H1 (cell line): ENCODE measurements at regions not wholly inside any gene's neighbourhood (a gene's known extent, or its start where the extent isn't known, plus 50 kb on each side); places are given as distances from the start of the nearest gene placed in this dataset.

Source experiments
- CTCF ChIA-PET: fragments of 300-600 bp; sonication (Branson Sonifier 250); formaldehyde crosslinking; loops from one replicate; lab custom pipeline; 2021; ENCODE audit not compliant: partially characterized antibody; lab: Charles Lee
- POLR2A ChIA-PET: fragments of 300-600 bp; sonication (Branson Sonifier 250); formaldehyde crosslinking; loops from one replicate; lab custom pipeline; 2021; ENCODE audit warnings: inconsistent platforms; ENCODE audit not compliant: partially characterized antibody; lab: Charles Lee
- DNase-seq, 2 experiments: peaks; one replicate each; pipeline versions ENCODE4 v3.0.0 to v3.0.0-alpha.2; 2010 to 2022; ENCODE audit warnings: low spot score in 2 of 2, low read depth in 1 of 2, mixed read lengths in 1 of 2
- FAIRE-seq: peaks from 2 replicates; lab custom pipeline; 2011; peaks lifted over from hg19 to GRCh38; lab: Jason Lieb, UNC
- H2AFZ ChIP-seq: 2 replicates; pipeline ENCODE4 v1.8.1; 2012; ENCODE audit warnings: low read length, inconsistent platforms
- H2AK5ac ChIP-seq: 2 replicates; pipeline ENCODE4 v1.6.1; 2013; ENCODE audit warnings: low read depth, low read length
- H2BK120ac ChIP-seq: replicated peaks from 2 replicates; pipeline ENCODE3; 2013; ENCODE audit warnings: low read depth, low read length, inconsistent platforms
- H2BK12ac ChIP-seq: 2 replicates; pipeline ENCODE4 v1.6.1; 2013; ENCODE audit warnings: low read depth, low read length
- H2BK15ac ChIP-seq: 2 replicates; pipeline ENCODE4 v1.6.1; 2013; ENCODE audit warnings: low read length
- H2BK20ac ChIP-seq: 2 replicates; pipeline ENCODE4 v1.6.1; 2013; ENCODE audit warnings: low read length
- H2BK5ac ChIP-seq: 2 replicates; pipeline ENCODE4 v1.6.1; 2013; ENCODE audit warnings: low read depth, low read length
- H3K14ac ChIP-seq: 2 replicates; pipeline ENCODE4 v1.6.1; 2013; ENCODE audit warnings: inconsistent platforms; ENCODE audit not compliant: insufficient read length
- H3K18ac ChIP-seq: 2 replicates; pipeline ENCODE4 v1.6.1; 2013; ENCODE audit warnings: low read length; ENCODE audit errors: extremely low read depth
- H3K23ac ChIP-seq: 2 replicates; pipeline ENCODE4 v1.6.1; 2013; ENCODE audit warnings: inconsistent platforms; ENCODE audit not compliant: insufficient read length
- H3K23me2 ChIP-seq: 2 replicates; pipeline ENCODE4 v1.6.1; 2013; ENCODE audit warnings: low read depth, low read length
- H3K27ac ChIP-seq: 2 replicates; pipeline ENCODE4 v1.6.1; 2011; ENCODE audit warnings: low read depth, low read length, inconsistent platforms
- H3K27me3 ChIP-seq, 4 experiments: replicated peaks in 1 of 4; 1 replicate in 1 of 4; 2 replicates in 3 of 4; pipeline versions ENCODE4 v1.6.1 to v1.8.1; 2011 to 2013; ENCODE audit warnings: low read length in 3 of 4, mild to moderate bottlenecking in 3 of 4, inconsistent platforms in 2 of 4, mixed read lengths in 2 of 4, moderate library complexity in 1 of 4; ENCODE audit not compliant: control insufficient read depth in 3 of 4, insufficient read depth in 3 of 4; ENCODE audit errors: extremely low read depth in 1 of 4
- H3K36me3 ChIP-seq, 4 experiments: 2 replicates each; pipeline versions ENCODE4 v1.6.1 to v1.8.1; 2011 to 2013; ENCODE audit warnings: mild to moderate bottlenecking in 4 of 4, low read length in 3 of 4, moderate library complexity in 2 of 4, control low read depth in 1 of 4, inconsistent platforms in 1 of 4; ENCODE audit not compliant: insufficient read depth in 4 of 4, control insufficient read depth in 2 of 4
- H3K4ac ChIP-seq: replicated peaks from 2 replicates; pipeline ENCODE3; 2013; ENCODE audit warnings: low read length, low read depth, mixed read lengths, inconsistent platforms; ENCODE audit not compliant: insufficient read length
- H3K4me1 ChIP-seq, 4 experiments: replicated peaks in 1 of 4; 1 replicate in 1 of 4; 2 replicates in 3 of 4; pipeline versions ENCODE4 v1.6.1 to v1.8.1; 2011 to 2013; ENCODE audit warnings: low read length in 3 of 4, inconsistent platforms in 2 of 4, mixed read lengths in 1 of 4; ENCODE audit not compliant: insufficient read depth in 4 of 4, control insufficient read depth in 3 of 4
- H3K4me2 ChIP-seq, 2 experiments: 2 replicates each; pipeline versions ENCODE4 v1.6.1 to v1.8.1; 2011 to 2013; ENCODE audit warnings: low read depth in 2 of 2, low read length in 2 of 2, control low read depth in 1 of 2, inconsistent platforms in 1 of 2, mild to moderate bottlenecking in 1 of 2; ENCODE audit not compliant: insufficient read depth in 1 of 2
- H3K4me3 ChIP-seq, 4 experiments: fragments of 200-600, 300-600 bp in 1 of 4; sonication (generic), shearing (Covaris generic), sonication (Bioruptor Twin) in 1 of 4; 2 replicates each; pipeline versions ENCODE4 v1.5.1 to v1.8.1; 2011 to 2016; ENCODE audit warnings: low read length in 4 of 4, low read depth in 3 of 4, control low read depth in 2 of 4, inconsistent platforms in 2 of 4, mild to moderate bottlenecking in 2 of 4, mixed read lengths in 1 of 4, moderate library complexity in 1 of 4; ENCODE audit not compliant: insufficient read depth in 2 of 4; ENCODE audit errors: extremely low read depth in 1 of 4
- H3K56ac ChIP-seq: replicated peaks from 2 replicates; pipeline ENCODE3; 2013; ENCODE audit warnings: low read depth, mild to moderate bottlenecking, mixed read lengths, low read length, inconsistent platforms; ENCODE audit not compliant: insufficient read length
- H3K79me1 ChIP-seq: 2 replicates; pipeline ENCODE4 v1.6.1; 2013; ENCODE audit warnings: low read depth, low read length, control low read depth
- H3K79me2 ChIP-seq, 2 experiments: 2 replicates each; pipeline versions ENCODE4 v1.6.1 to v1.8.1; 2012 to 2013; ENCODE audit warnings: low read length in 2 of 2, mild to moderate bottlenecking in 2 of 2, inconsistent platforms in 1 of 2; ENCODE audit not compliant: insufficient read depth in 2 of 2, control insufficient read depth in 1 of 2
- H3K9ac ChIP-seq, 4 experiments: replicated peaks in 1 of 4; 1 replicate in 1 of 4; 2 replicates in 3 of 4; pipeline versions ENCODE4 v1.6.1 to v1.8.1; 2011 to 2013; ENCODE audit warnings: low read depth in 3 of 4, low read length in 3 of 4, control low read depth in 2 of 4, mild to moderate bottlenecking in 2 of 4, moderate library complexity in 2 of 4, inconsistent platforms in 1 of 4; ENCODE audit errors: extremely low read depth in 1 of 4
- H3K9me3 ChIP-seq, 2 experiments: 2 replicates each; pipeline versions ENCODE4 v1.6.1 to v1.8.1; 2012 to 2013; ENCODE audit warnings: mild to moderate bottlenecking in 2 of 2, moderate library complexity in 2 of 2, control low read depth in 1 of 2, inconsistent platforms in 1 of 2, low read depth in 1 of 2, low read length in 1 of 2, mixed read lengths in 1 of 2; ENCODE audit not compliant: insufficient read depth in 2 of 2
- H4K20me1 ChIP-seq, 2 experiments: replicated peaks in 1 of 2; 2 replicates each; pipeline versions ENCODE3 to v1.8.1; 2011 to 2013; ENCODE audit warnings: inconsistent platforms in 2 of 2, low read length in 2 of 2, mild to moderate bottlenecking in 1 of 2; ENCODE audit not compliant: insufficient read depth in 2 of 2, control insufficient read depth in 1 of 2
- H4K5ac ChIP-seq: 2 replicates; pipeline ENCODE4 v1.6.1; 2013; ENCODE audit warnings: low read length, low read depth, mixed read lengths, inconsistent platforms; ENCODE audit not compliant: insufficient read length
- H4K8ac ChIP-seq: 2 replicates; pipeline ENCODE4 v1.8.0; 2013; ENCODE audit warnings: mild to moderate bottlenecking, moderate library complexity, low read length, inconsistent platforms; ENCODE audit not compliant: insufficient read depth; ENCODE audit errors: extremely low read depth
- H4K91ac ChIP-seq: replicated peaks from 2 replicates; pipeline ENCODE3; 2013; ENCODE audit warnings: low read length, mixed read lengths, inconsistent platforms; ENCODE audit not compliant: insufficient read length
- BRCA1 ChIP-seq: IDR thresholded peaks from 2 replicates; pipeline ENCODE4 v1.6.1; 2012; ENCODE audit warnings: low read depth, low read length, improper control_type of control experiment
- CBX8 ChIP-seq: fragments of 300-800, 300-1000 bp; sonication (generic); IDR thresholded peaks from 2 replicates; pipeline ENCODE4 v1.7.1; 2016; ENCODE audit warnings: low read depth, low read length, borderline replicate concordance
- EP300 ChIP-seq, 2 experiments: IDR thresholded peaks; 1 replicate in 1 of 2; 2 replicates in 1 of 2; pipeline ENCODE4 v1.6.1; 2011 to 2012; ENCODE audit warnings: low read depth in 2 of 2, low read length in 2 of 2, mild to moderate bottlenecking in 2 of 2, borderline replicate concordance in 1 of 2, inconsistent platforms in 1 of 2, moderate library complexity in 1 of 2
- EZH2 ChIP-seq: fragments of 200-600 bp; sonication (generic); IDR thresholded peaks from 2 replicates; pipeline ENCODE4 v1.7.1; 2012; ENCODE audit warnings: low read depth, mild to moderate bottlenecking, moderate library complexity, low read length, inconsistent platforms; ENCODE audit not compliant: severe bottlenecking
- JUND ChIP-seq: IDR thresholded peaks from 2 replicates; pipeline ENCODE4 v1.6.1; 2011; ENCODE audit warnings: mild to moderate bottlenecking, improper control_type of control experiment, low read length
- KDM5A ChIP-seq: fragments of 200-600 bp; IDR thresholded peaks from 2 replicates; pipeline ENCODE4 v1.7.1; 2012; ENCODE audit warnings: mild to moderate bottlenecking, low read length, inconsistent platforms, mixed read lengths
- MAX ChIP-seq: IDR thresholded peaks from 2 replicates; pipeline ENCODE4 v1.6.1; 2012; ENCODE audit warnings: inconsistent platforms
- POLR2AphosphoS5 ChIP-seq: IDR thresholded peaks from 2 replicates; pipeline ENCODE4 v1.6.1; 2011; ENCODE audit warnings: low read depth, low read length
- RBBP5 ChIP-seq: IDR thresholded peaks from 2 replicates; pipeline ENCODE4 v1.7.1; 2012; ENCODE audit warnings: low read depth, mild to moderate bottlenecking, inconsistent platforms, low read length, moderate library complexity, borderline replicate concordance
- SIRT6 ChIP-seq: IDR thresholded peaks from one replicate; pipeline ENCODE4 v1.7.1; 2012; ENCODE audit warnings: low read length, inconsistent platforms
- SIX5 ChIP-seq: IDR thresholded peaks from 2 replicates; pipeline ENCODE4 v1.6.1; 2011; ENCODE audit warnings: mild to moderate bottlenecking, low read depth, low read length
- TAF7 ChIP-seq: optimal IDR thresholded peaks from 2 replicates; pipeline ENCODE3; 2011; ENCODE audit warnings: low read depth, mild to moderate bottlenecking, inconsistent platforms, low read length, moderate library complexity, borderline replicate concordance
- TBP ChIP-seq: IDR thresholded peaks from 2 replicates; pipeline ENCODE4 v1.6.1; 2011; ENCODE audit warnings: low read depth, low read length, improper control_type of control experiment
- USF2 ChIP-seq: IDR thresholded peaks from 2 replicates; pipeline ENCODE4 v1.6.1; 2011; ENCODE audit warnings: low read length, improper control_type of control experiment
- WGBS, 2 experiments: shearing (Covaris generic) in 1 of 2; methylation state at CpG; one replicate each; pipeline versions ENCODE4 v1.1.6 to v1.1.7; 2013 to 2015; ENCODE audit warnings: low lambda C conversion rate in 2 of 2, mixed read lengths in 2 of 2, inconsistent platforms in 1 of 2, low coverage in 1 of 2, missing lambda C conversion rate in 1 of 2; ENCODE audit not compliant: insufficient replicate concordance in 2 of 2, insufficient coverage in 1 of 2, insufficient read length in 1 of 2; ENCODE audit errors: extremely low coverage in 1 of 2, missing lambda C conversion rate in 1 of 2; 5-methylcytosine and 5-hydroxymethylcytosine counted together

GRCh38 chr4:138887341-138887740 lies 128.2 kb upstream of the NOCT start:
- Histone ChIP-seq H3K23ac (no peak overlapping the region), H3K79me2 (no peaks in the 10 kb centered on the region), H3K56ac (no peak overlapping the region), H3K9ac (no peak overlapping the region), H2AK5ac (no peak overlapping the region), H3K23me2 (no peaks in the 10 kb centered on the region), H3K36me3 (peaks cover 0 to 8% (median 0%) of the 10 kb centered on the region in 4 experiments; a peak in 1 of 8 replicates), H3K18ac (no peak overlapping the region), H3K27me3 (no peaks in the 10 kb centered on the region), H2BK15ac (no peak overlapping the region), H2BK5ac (no peak overlapping the region), H3K4me3 (no peak overlapping the region), H4K91ac (no peak overlapping the region), H4K8ac (no peak overlapping the region), H3K9me3 (peaks cover 11 to 17% of the 10 kb centered on the region in 2 experiments), H3K14ac (no peak overlapping the region), H4K5ac (no peak overlapping the region), H3K4me1 (peaks cover 3 to 10% (median 8%) of the 10 kb centered on the region in 4 experiments; a peak in 5 of 7 replicates), H3K4ac (no peak overlapping the region), H2AFZ (no peak overlapping the region), H3K79me1 (no peaks in the 10 kb centered on the region), H2BK120ac (no peak overlapping the region), H2BK20ac (no peak overlapping the region), H2BK12ac (no peak overlapping the region), H3K4me2 (no peak overlapping the region), H3K27ac (no peak overlapping the region), H4K20me1 (no peaks in the 10 kb centered on the region)
- TF ChIP-seq MAX (no peak), USF2 (no peak), POLR2AphosphoS5 (no peak), KDM5A (no peak), TAF7 (no peak), SIX5 (no peak), JUND (no peak), BRCA1 (no peak), RBBP5 (no peak), EP300 (IDR thresholded peaks at IDR 0.05; ENCODE audit: borderline replicate concordance in 1 of 2, low read depth in 2 of 2, low read length in 2 of 2) (no peak), CBX8 (no peak), SIRT6 (no peak), EZH2 (no peak), TBP (no peak)
- FAIRE-seq (no peak), DNase-seq (no peak)
- 94% methylated on average over 4 of the region's 4 CpGs; no CpG with 5 or more reads in 1 of the 2 experiments for WGBS, 2 experiments
- CTCF ChIA-PET = no interaction called here
- POLR2A ChIA-PET = no interaction called here
